WTC11 (cell line): ENCODE measurements at regions not wholly inside any gene's neighbourhood (a gene's known extent, or its start where the extent isn't known, plus 50 kb on each side); places are given as distances from the start of the nearest gene placed in this dataset.

Experiments used
- ATAC-seq: fragments of 200-7000 bp; cut with Tn5 transposase; 2 replicates; pipeline ENCODE4 v1.10.0; 2021; ENCODE audit warnings: mild to moderate bottlenecking, moderate library complexity
- CTCF ChIA-PET: fragments of 300-600 bp; sonication (Branson Sonifier 250); formaldehyde crosslinking; loops from one replicate; lab custom pipeline; 2021; ENCODE audit warnings: antibody characterized with exemption; lab: Charles Lee
- POLR2A ChIA-PET: fragments of 350-600 bp; sonication (Branson Sonifier 250); formaldehyde crosslinking; loops from one replicate; lab custom pipeline; 2021; ENCODE audit warnings: antibody characterized with exemption; lab: Charles Lee
- DNase-seq: peaks from one replicate; pipeline ENCODE4 v3.0.0; 2021; ENCODE audit warnings: low spot score
- H3K27ac Mint-ChIP-seq: 2 replicates; pipeline ENCODE4 v1.8.0; 2021; ENCODE audit warnings: mixed read lengths
- H3K27me3 Mint-ChIP-seq: 2 replicates; pipeline ENCODE4 v1.8.0; 2021; ENCODE audit warnings: low read depth, mild to moderate bottlenecking, moderate library complexity, mixed read lengths
- H3K36me3 Mint-ChIP-seq: 2 replicates; pipeline ENCODE4 v1.8.0; 2021; ENCODE audit warnings: mixed read lengths
- H3K4me1 Mint-ChIP-seq: 2 replicates; pipeline ENCODE4 v1.8.0; 2022; ENCODE audit warnings: mixed read lengths
- H3K4me3 Mint-ChIP-seq: 2 replicates; pipeline ENCODE4 v1.8.0; 2021; ENCODE audit warnings: mild to moderate bottlenecking, moderate library complexity, mixed read lengths
- H3K9me3 Mint-ChIP-seq: 2 replicates; pipeline ENCODE4 v1.8.0; 2021; ENCODE audit warnings: mixed read lengths
- ATF3 ChIP-seq: sonication (generic); formaldehyde crosslinking; conservative IDR thresholded peaks from 2 replicates; pipeline ENCODE4 v1.8.1; 2022; ENCODE audit warnings: mild to moderate bottlenecking, missing genetic modification reagents
- ATF6 ChIP-seq: sonication (generic); formaldehyde crosslinking; IDR thresholded peaks from 2 replicates; pipeline ENCODE4 v1.8.1; 2023; ENCODE audit warnings: mild to moderate bottlenecking, missing genetic modification reagents
- ELF4 ChIP-seq: sonication (generic); formaldehyde crosslinking; IDR thresholded peaks from 2 replicates; pipeline ENCODE4 v1.8.1; 2022; ENCODE audit warnings: low read depth, mild to moderate bottlenecking, moderate library complexity, missing genetic modification reagents
- FOXK1 ChIP-seq: sonication (generic); formaldehyde crosslinking; IDR thresholded peaks from 2 replicates; pipeline ENCODE4 v1.8.0; 2022; ENCODE audit warnings: mild to moderate bottlenecking, moderate library complexity, missing genetic modification reagents
- GRHL2 ChIP-seq: fragments of 250-450 bp; sonication (Bioruptor Pico); IDR thresholded peaks from 2 replicates; pipeline ENCODE4 v1.8.0; 2022; ENCODE audit warnings: mild to moderate bottlenecking, moderate library complexity; ENCODE audit not compliant: insufficient replicate concordance, severe bottlenecking
- HMGA2 ChIP-seq: fragments of 250-450 bp; sonication (Bioruptor Pico); IDR thresholded peaks from 2 replicates; pipeline ENCODE4 v1.4.0; 2021; ENCODE audit warnings: mild to moderate bottlenecking, moderate library complexity
- MAX ChIP-seq: sonication (generic); formaldehyde crosslinking; IDR thresholded peaks from 2 replicates; pipeline ENCODE4 v1.8.0; 2022; ENCODE audit warnings: mild to moderate bottlenecking, missing genetic modification reagents
- MYBL2 ChIP-seq: sonication (generic); formaldehyde crosslinking; IDR thresholded peaks from 2 replicates; pipeline ENCODE4 v1.8.1; 2023; ENCODE audit warnings: mild to moderate bottlenecking, moderate library complexity, missing genetic modification reagents
- NR2C2 ChIP-seq: sonication (generic); formaldehyde crosslinking; IDR thresholded peaks from 2 replicates; pipeline ENCODE4 v1.8.0; 2022; ENCODE audit warnings: mild to moderate bottlenecking, missing genetic modification reagents
- PREB ChIP-seq: sonication (generic); formaldehyde crosslinking; IDR thresholded peaks from 2 replicates; pipeline ENCODE4 v1.8.1; 2022; ENCODE audit warnings: mild to moderate bottlenecking, missing genetic modification reagents, moderate library complexity, borderline replicate concordance
- RORB ChIP-seq: fragments of 250-450 bp; sonication (Bioruptor Pico); IDR thresholded peaks from 2 replicates; pipeline ENCODE4 v1.9.0; 2021; ENCODE audit warnings: mild to moderate bottlenecking
- SOX15 ChIP-seq: fragments of 250-450 bp; sonication (Bioruptor Pico); IDR thresholded peaks from 2 replicates; pipeline ENCODE4 v1.9.0; 2021; ENCODE audit warnings: mild to moderate bottlenecking
- STAT6 ChIP-seq: sonication (generic); formaldehyde crosslinking; conservative IDR thresholded peaks from 2 replicates; pipeline ENCODE4 v1.8.1; 2023; ENCODE audit warnings: mild to moderate bottlenecking, low read depth, missing genetic modification reagents, moderate library complexity
- TCF7 ChIP-seq: sonication (generic); formaldehyde crosslinking; IDR thresholded peaks from 2 replicates; pipeline ENCODE4 v1.8.0; 2022; ENCODE audit warnings: mild to moderate bottlenecking, low read depth, missing genetic modification reagents, moderate library complexity
- USF2 ChIP-seq: sonication (generic); formaldehyde crosslinking; IDR thresholded peaks from 2 replicates; pipeline ENCODE4 v1.8.1; 2023; ENCODE audit warnings: mild to moderate bottlenecking, missing genetic modification reagents, moderate library complexity
- ZMAT4 ChIP-seq: fragments of 250-450 bp; sonication (Bioruptor Pico); IDR thresholded peaks from 2 replicates; pipeline ENCODE4 v1.9.0; 2021; ENCODE audit warnings: mild to moderate bottlenecking
- ZNF219 ChIP-seq: sonication (generic); formaldehyde crosslinking; IDR thresholded peaks from 2 replicates; pipeline ENCODE4 v1.8.0; 2023; ENCODE audit warnings: missing genetic modification reagents, mild to moderate bottlenecking, borderline replicate concordance
- ZNF317 ChIP-seq: sonication (generic); formaldehyde crosslinking; IDR thresholded peaks from 2 replicates; pipeline ENCODE4 v1.8.1; 2023; ENCODE audit warnings: low read depth, mild to moderate bottlenecking, moderate library complexity, missing genetic modification reagents, borderline replicate concordance
- ZNF396 ChIP-seq: fragments of 250-450 bp; sonication (Bioruptor Pico); IDR thresholded peaks from 2 replicates; pipeline ENCODE4 v1.8.0; 2021; ENCODE audit warnings: mild to moderate bottlenecking, moderate library complexity, borderline replicate concordance
- ZNF671 ChIP-seq: fragments of 250-450 bp; sonication (Bioruptor Pico); IDR thresholded peaks from 2 replicates; pipeline ENCODE4 v1.8.0; 2021; ENCODE audit warnings: mild to moderate bottlenecking

GRCh38 chr3:191563722-191564121 lies 102.8 kb downstream of the PYDC2 start:
- Mint-ChIP-seq H3K9me3 (peaks cover 25% of the 10 kb centered on the region), H3K27ac (peak overlapping the region; percentile 27; the same call in 1 of the 2 replicates), H3K4me3 (no peak overlapping the region), H3K36me3 (peaks cover 4% of the 10 kb centered on the region; the same call in 1 of the 2 replicates), H3K4me1 (peaks cover 16% of the 10 kb centered on the region), H3K27me3 (no peaks in the 10 kb centered on the region)
- CTCF ChIA-PET, result no interaction called here
- POLR2A ChIA-PET, result no interaction called here
- DNase-seq (no peak), ATAC-seq (no peak)
- TF ChIP-seq ELF4 (CRISPR knock-in tag) (no peak), MAX (CRISPR knock-in tag) (no peak), ATF6 (CRISPR knock-in tag) (no peak), MYBL2 (CRISPR knock-in tag) (no peak), GRHL2 (CRISPR knock-in tag) (no peak), STAT6 (no peak), USF2 (CRISPR knock-in tag) (no peak), RORB (CRISPR knock-in tag) (no peak), ATF3 (CRISPR knock-in tag) (no peak), TCF7 (no peak), ZNF671 (no peak), PREB (CRISPR knock-in tag) (no peak), SOX15 (CRISPR knock-in tag) (no peak), FOXK1 (CRISPR knock-in tag) (no peak), ZNF396 (CRISPR knock-in tag) (no peak), NR2C2 (no peak), ZMAT4 (no peak), HMGA2 (CRISPR knock-in tag) (no peak), ZNF317 (CRISPR knock-in tag) (no peak), ZNF219 (CRISPR knock-in tag) (no peak)
